HepG2 (cell line): ENCODE measurements at regions not wholly inside any gene's neighbourhood (a gene's known extent, or its start where the extent isn't known, plus 50 kb on each side); places are given as distances from the start of the nearest gene placed in this dataset.

Experiments
- ATAC-seq: fragments of 200-7000 bp; cut with Tn5 transposase; 3 replicates; pipeline ENCODE4 v1.9.1; 2020; ENCODE audit warnings: mild to moderate bottlenecking, moderate library complexity
- BruUV-seq: library from RNA; stranded (reverse); fragments of 400-500 nt; replicated peaks from 2 replicates; lab custom pipeline; 2021; lab: Mats Ljungman, UMichigan
- CTCF ChIA-PET: fragments of 300-600 bp; formaldehyde crosslinking; extraction: SDS; loops from one replicate; lab custom pipeline; 2021; ENCODE audit warnings: low total read pairs, inconsistent platforms, low intra/inter-chr PET ratio; lab: Yijun Ruan, JAX
- POLR2A ChIA-PET: fragments of 350-600 bp; sonication (Branson Sonifier 250); formaldehyde crosslinking; loops from one replicate; lab custom pipeline; 2020; ENCODE audit warnings: antibody characterized with exemption, inconsistent platforms; lab: Yijun Ruan, JAX
- DNase-seq: peaks from one replicate; pipeline ENCODE4 v3.0.0-alpha.2; 2015; ENCODE audit warnings: low spot score
- FAIRE-seq: peaks from 3 replicates; lab custom pipeline; 2011; peaks lifted over from hg19 to GRCh38; lab: Jason Lieb, UNC
- H2AFZ ChIP-seq: one replicate; pipeline ENCODE4 v1.6.1; 2011; ENCODE audit warnings: low read length, inconsistent platforms
- H3K27ac ChIP-seq: fragments of 300-600 bp; 3 replicates; pipeline ENCODE4 v1.8.0; 2011; ENCODE audit warnings: mixed run types, mild to moderate bottlenecking, mixed read lengths, low read length, inconsistent platforms; ENCODE audit not compliant: insufficient read depth; ENCODE audit errors: extremely low read length
- H3K27me3 ChIP-seq, 2 experiments: fragments of 200-600 bp in 1 of 2; 2 replicates in 1 of 2; 3 replicates in 1 of 2; pipeline versions ENCODE4 v1.6.0 to v1.8.0; 2011; ENCODE audit warnings: low read length in 2 of 2, mild to moderate bottlenecking in 2 of 2, moderate library complexity in 2 of 2, inconsistent platforms in 1 of 2; ENCODE audit not compliant: insufficient read depth in 2 of 2, control insufficient read depth in 1 of 2
- H3K36me3 ChIP-seq, 2 experiments: fragments of 200-600 bp in 1 of 2; replicated peaks in 1 of 2; 2 replicates in 1 of 2; 3 replicates in 1 of 2; pipeline versions ENCODE4 v1.5.1 to v1.8.0; 2011; ENCODE audit warnings: low read length in 2 of 2, inconsistent platforms in 1 of 2; ENCODE audit not compliant: insufficient read depth in 2 of 2, control insufficient read depth in 1 of 2
- H3K4me1 ChIP-seq: 2 replicates; pipeline ENCODE4 v1.5.1; 2012; ENCODE audit warnings: low read length, inconsistent platforms; ENCODE audit not compliant: insufficient read depth
- H3K4me2 ChIP-seq: 2 replicates; pipeline ENCODE4 v1.6.0; 2011; ENCODE audit warnings: low read depth, low read length, inconsistent platforms
- H3K4me3 ChIP-seq, 3 experiments: fragments of 200-600 bp in 1 of 3; sonication (generic), shearing (Covaris generic) in 1 of 3; replicated peaks in 1 of 3; 2 replicates each; pipeline ENCODE4 v1.5.1; 2011 to 2016; ENCODE audit warnings: low read length in 3 of 3, inconsistent platforms in 2 of 3, low read depth in 2 of 3, mild to moderate bottlenecking in 2 of 3, control low read depth in 1 of 3, mixed read lengths in 1 of 3; ENCODE audit not compliant: insufficient read depth in 1 of 3
- H3K79me2 ChIP-seq: one replicate; pipeline ENCODE4 v1.6.1; 2011; ENCODE audit warnings: low read length, inconsistent platforms; ENCODE audit not compliant: insufficient read depth
- H3K9ac ChIP-seq: 2 replicates; pipeline ENCODE4 v1.6.0; 2011; ENCODE audit warnings: mild to moderate bottlenecking, low read depth, low read length, inconsistent platforms; ENCODE audit not compliant: insufficient read depth
- H3K9me3 ChIP-seq: 2 replicates; pipeline ENCODE4 v1.5.1; 2012; ENCODE audit warnings: mild to moderate bottlenecking, low read length
- H4K20me1 ChIP-seq: 2 replicates; pipeline ENCODE4 v1.6.0; 2011; ENCODE audit warnings: inconsistent platforms, mild to moderate bottlenecking, low read length, moderate library complexity; ENCODE audit not compliant: insufficient read depth
- FOXO4 ChIP-seq: sonication (generic); formaldehyde crosslinking; conservative IDR thresholded peaks from 2 replicates; pipeline ENCODE4 v1.8.1; 2023; ENCODE audit warnings: missing genetic modification reagents
- HNRNPLL ChIP-seq: fragments of 200-400 bp; formaldehyde crosslinking; IDR thresholded peaks from 2 replicates; pipeline ENCODE4 v1.6.1; 2017; ENCODE audit warnings: mild to moderate bottlenecking, low read depth, low read length; ENCODE audit not compliant: poor library complexity, severe bottlenecking
- ZBTB4 ChIP-seq: sonication (generic); formaldehyde crosslinking; IDR thresholded peaks from 2 replicates; pipeline ENCODE4 v1.4.0; 2020; ENCODE audit warnings: missing genetic modification reagents, mild to moderate bottlenecking, borderline replicate concordance
- ZNF136 ChIP-seq: sonication (generic); formaldehyde crosslinking; IDR thresholded peaks from 2 replicates; pipeline ENCODE4 v1.8.1; 2022; ENCODE audit warnings: low read depth, mild to moderate bottlenecking, moderate library complexity, missing genetic modification reagents
- ZNF292 ChIP-seq: sonication (generic); formaldehyde crosslinking; IDR thresholded peaks from 2 replicates; pipeline ENCODE4 v1.8.1; 2022; ENCODE audit warnings: mild to moderate bottlenecking, low read depth, missing genetic modification reagents, borderline replicate concordance
- WGBS: methylation state at CpG from one replicate; pipeline ENCODE4 v1.1.6; 2017; ENCODE audit warnings: low lambda C conversion rate; 5-methylcytosine and 5-hydroxymethylcytosine counted together
- in situ Hi-C: cut with HindIII; loops from 2 replicates; pipeline ENCODE4 v1.10.0; 2017; ENCODE audit warnings: low pct_unique_long_range_greater_than_20kb; ENCODE audit not compliant: extremely low pct_ligation_motif_present
- intact Hi-C: fragments of 100-400 bp; cut with micrococcal nuclease; formaldehyde crosslinking; loops from one replicate; pipeline ENCODE4 v1.10.0; 2022; ENCODE audit not compliant: unreplicated experiment

GRCh38 chr20:24896984-24897383 lies 52.1 kb upstream of the CST7 start:
- no peak for ATAC-seq
- no peak for FAIRE-seq
- Histone ChIP-seq H3K9me3 (peaks cover 18% of the 10 kb centered on the region), H4K20me1 (no peaks in the 10 kb centered on the region), H3K36me3 (no peaks in the 10 kb centered on the region), H3K27ac (no peak overlapping the region), H3K4me2 (no peak overlapping the region), H3K9ac (no peak overlapping the region), H3K79me2 (no peaks in the 10 kb centered on the region), H2AFZ (no peak overlapping the region), H3K27me3 (peaks cover 1 to 27% of the 10 kb centered on the region in 2 experiments; a peak in 1 of 5 replicates), H3K4me1 (no peaks in the 10 kb centered on the region), H3K4me3 (no peak overlapping the region)
- ChIA-PET CTCF (no interaction called here), POLR2A (no interaction called here)
- in situ Hi-C loops (loop anchor here (10.0 kb wide), 1 partner anchor 62 kb away; no protein-coding TSS in a partner anchor), intact Hi-C loops (no loop called here)
- DNase-seq, result no peak
- WGBS, result 6% methylated on average over 5 of the region's 5 CpGs
- TF ChIP-seq ZBTB4 (CRISPR knock-in tag) (no peak), HNRNPLL (no peak), ZNF292 (no peak), FOXO4 (CRISPR knock-in tag) (no peak), ZNF136 (no peak)
- BruUV-seq, result no TSS peak
